ENCODE measurements at regions not wholly inside any gene's neighbourhood (a gene's known extent, or its start where the extent isn't known, plus 50 kb on each side); places are given as distances from the start of the nearest gene placed in this dataset.

DNA sequence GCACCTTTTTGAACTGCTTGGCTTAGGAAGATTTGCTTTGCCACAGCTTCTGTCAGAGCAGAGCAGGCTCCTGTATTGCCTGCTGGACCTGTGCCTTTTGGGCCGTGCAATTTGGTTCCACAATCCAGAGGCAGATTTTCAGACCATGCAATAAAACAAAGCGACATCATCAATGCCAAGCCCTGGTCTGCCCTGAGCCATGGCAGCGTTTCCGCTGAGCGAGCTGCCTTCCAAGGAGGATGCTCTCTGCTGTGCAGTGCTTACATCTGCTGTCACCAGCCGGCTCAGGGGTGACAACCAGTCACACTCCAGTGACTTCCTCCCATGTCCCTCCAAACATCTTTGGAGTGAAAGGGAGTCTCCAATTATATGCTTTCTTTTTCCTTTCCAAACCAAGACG lies 282.2 kb downstream of the CDH26 start (continued):
- TF ChIP-seq, protein P1, sequence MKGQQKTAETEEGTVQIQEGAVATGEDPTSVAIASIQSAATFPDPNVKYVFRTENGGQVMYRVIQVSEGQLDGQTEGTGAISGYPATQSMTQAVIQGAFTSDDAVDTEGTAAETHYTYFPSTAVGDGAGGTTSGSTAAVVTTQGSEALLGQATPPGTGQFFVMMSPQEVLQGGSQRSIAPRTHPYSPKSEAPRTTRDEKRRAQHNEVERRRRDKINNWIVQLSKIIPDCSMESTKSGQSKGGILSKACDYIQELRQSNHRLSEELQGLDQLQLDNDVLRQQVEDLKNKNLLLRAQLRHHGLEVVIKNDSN (IDR thresholded peaks at IDR 0.05; ENCODE audit: borderline replicate concordance, low read depth), result no peak
- TF ChIP-seq ZBTB33 (IDR thresholded peaks at IDR 0.05; ENCODE audit: borderline replicate concordance, low read depth) (no peak), EZH2phosphoT487 (IDR thresholded peaks at IDR 0.05; ENCODE audit: borderline replicate concordance, low read depth) (no peak), RCOR1 (IDR thresholded peaks at IDR 0.05; ENCODE audit: low read length) (no peak), RAD21 (IDR thresholded peaks at IDR 0.05; ENCODE audit: low read length) (no peak), TEAD4 (IDR thresholded peaks at IDR 0.05; ENCODE audit: borderline replicate concordance, insufficient read depth) (no peak)
- TF ChIP-seq, protein P2, sequence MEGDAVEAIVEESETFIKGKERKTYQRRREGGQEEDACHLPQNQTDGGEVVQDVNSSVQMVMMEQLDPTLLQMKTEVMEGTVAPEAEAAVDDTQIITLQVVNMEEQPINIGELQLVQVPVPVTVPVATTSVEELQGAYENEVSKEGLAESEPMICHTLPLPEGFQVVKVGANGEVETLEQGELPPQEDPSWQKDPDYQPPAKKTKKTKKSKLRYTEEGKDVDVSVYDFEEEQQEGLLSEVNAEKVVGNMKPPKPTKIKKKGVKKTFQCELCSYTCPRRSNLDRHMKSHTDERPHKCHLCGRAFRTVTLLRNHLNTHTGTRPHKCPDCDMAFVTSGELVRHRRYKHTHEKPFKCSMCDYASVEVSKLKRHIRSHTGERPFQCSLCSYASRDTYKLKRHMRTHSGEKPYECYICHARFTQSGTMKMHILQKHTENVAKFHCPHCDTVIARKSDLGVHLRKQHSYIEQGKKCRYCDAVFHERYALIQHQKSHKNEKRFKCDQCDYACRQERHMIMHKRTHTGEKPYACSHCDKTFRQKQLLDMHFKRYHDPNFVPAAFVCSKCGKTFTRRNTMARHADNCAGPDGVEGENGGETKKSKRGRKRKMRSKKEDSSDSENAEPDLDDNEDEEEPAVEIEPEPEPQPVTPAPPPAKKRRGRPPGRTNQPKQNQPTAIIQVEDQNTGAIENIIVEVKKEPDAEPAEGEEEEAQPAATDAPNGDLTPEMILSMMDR (IDR thresholded peaks at IDR 0.05), result no peak

DNA sequence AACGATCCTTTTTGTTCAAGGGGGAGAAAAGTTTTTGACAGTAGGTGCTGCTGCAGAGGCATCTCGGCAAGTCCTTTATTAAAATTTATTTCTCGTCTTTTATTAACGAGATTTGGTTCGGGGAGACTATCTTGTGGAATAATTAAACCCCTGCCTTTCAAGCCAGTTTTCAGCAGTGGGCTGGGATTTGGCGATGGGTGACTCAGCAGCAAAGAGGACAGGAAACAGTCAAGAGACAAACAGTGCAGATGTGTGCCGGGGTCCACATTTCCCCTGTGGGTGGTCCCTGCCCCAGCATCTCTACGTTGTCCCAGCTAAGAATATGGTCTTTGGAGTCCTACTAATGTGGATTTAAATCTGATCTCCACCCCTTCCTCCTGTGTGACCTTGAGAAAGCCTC lies 282.8 kb downstream of the CDH26 start:
- 28% methylated on average over 8 of the region's 8 CpGs for WGBS (ENCODE audit: low lambda C conversion rate)
- Histone ChIP-seq H3F3A (replicated peaks; ENCODE audit: insufficient read depth) (no peaks in the 10 kb centered on the region), H3K27me3 (ENCODE audit: insufficient read depth) (no peaks in the 10 kb centered on the region), H3K36me3 (replicated peaks in 1 of 2; ENCODE audit: control insufficient read depth in 1 of 2, insufficient read depth in 2 of 2, low read length in 1 of 2) (no peaks in the 10 kb centered on the region), H3K79me2 (ENCODE audit: insufficient read depth) (no peaks in the 10 kb centered on the region), H4K20me1 (ENCODE audit: insufficient read depth) (no peaks in the 10 kb centered on the region), H3K4me1 (ENCODE audit: control insufficient read depth in 1 of 2, insufficient read depth in 2 of 2, low read depth in 1 of 2, low read length in 1 of 2) (no peaks in the 10 kb centered on the region), H3K9me2 (no peaks in the 10 kb centered on the region), H2AFZ (ENCODE audit: low read depth) (no peak overlapping the region), H3K9ac (no peak overlapping the region), H3K4me2 (no peak overlapping the region), H3K27ac (ENCODE audit: low read depth in 2 of 2, low read length in 1 of 2) (no peak overlapping the region), H3K9me3 (no peaks in the 10 kb centered on the region), H3K4me3 (ENCODE audit: low read depth in 2 of 2, low read length in 1 of 2) (no peak overlapping the region)
- POLR2A ChIA-PET, result no interaction called here
- DNase-seq, result no peak
- TF ChIP-seq USF2 (IDR thresholded peaks at IDR 0.05; ENCODE audit: borderline replicate concordance, low read depth, low read length), result no peak
- TF ChIP-seq JUND (IDR thresholded peaks at IDR 0.05), result no peak
- no peak for TF ChIP-seq FOSL2 (IDR thresholded peaks at IDR 0.05; ENCODE audit: borderline replicate concordance, low read depth)
- TF ChIP-seq CHD2 (IDR thresholded peaks at IDR 0.05; ENCODE audit: low read length, partially characterized antibody), result no peak
- CTCF ChIA-PET, result no interaction called here

Data from SK-N-SH (cell line).